Heart right ventricle (tissue), 16 donors: ENCODE measurements at regions not wholly inside any gene's neighbourhood (a gene's known extent, or its start where the extent isn't known, plus 50 kb on each side); places are given as distances from the start of the nearest gene placed in this dataset.

Source experiments
- ATAC-seq, 8 donors: fragments of 200-7000 bp; cut with Tn5 transposase; one replicate each; pipeline ENCODE4 v1.9.1; 2020; ENCODE audit warnings: mild to moderate bottlenecking in 8 of 8, moderate library complexity in 8 of 8, moderate number of reproducible peaks in 1 of 8
- DNase-seq, 2 donors: peaks; one replicate each; pipeline ENCODE4 v3.0.0-alpha.2; 2020
- H3K27ac ChIP-seq, 10 donors: fragments of 200-600 bp; sonication (generic) in 2 of 10; one replicate each; pipeline versions ENCODE4 v1.5.0 to v1.8.0; 2020 to 2022; ENCODE audit warnings: mild to moderate bottlenecking in 3 of 10
- H3K27me3 ChIP-seq, 7 donors: fragments of 200-600 bp; one replicate each; pipeline ENCODE4 v1.8.0; 2021 to 2022; ENCODE audit warnings: mild to moderate bottlenecking in 2 of 7
- H3K36me3 ChIP-seq, 9 donors: fragments of 200-600 bp; sonication (generic) in 1 of 9; one replicate each; pipeline versions ENCODE4 v1.5.0 to v1.8.0; 2020 to 2022; ENCODE audit warnings: mild to moderate bottlenecking in 2 of 9
- H3K4me1 ChIP-seq, 9 donors: fragments of 200-600 bp; sonication (generic) in 1 of 9; one replicate each; pipeline versions ENCODE4 v1.5.0 to v1.8.0; 2020 to 2022; ENCODE audit warnings: mild to moderate bottlenecking in 4 of 9
- H3K4me3 ChIP-seq, 10 donors: fragments of 200-600 bp; sonication (generic) in 2 of 10; one replicate each; pipeline versions ENCODE4 v1.5.0 to v1.8.0; 2020 to 2022; ENCODE audit warnings: mild to moderate bottlenecking in 7 of 10, moderate library complexity in 2 of 10
- H3K9me3 ChIP-seq, 11 donors: fragments of 200-600 bp in 10 of 11; sonication (generic) in 2 of 11; one replicate each; pipeline versions ENCODE4 v1.5.0 to v1.8.0; 2013 to 2022; ENCODE audit warnings: mild to moderate bottlenecking in 2 of 11, control low read depth in 1 of 11, moderate library complexity in 1 of 11
- WGBS, 2 donors: extraction: QIAGEN DNeasy Blood & Tissue Kit; methylation state at CpG; one replicate each; pipeline ENCODE4 v1.1.7; 2013; ENCODE audit warnings: inconsistent platforms in 1 of 2; 5-methylcytosine and 5-hydroxymethylcytosine counted together
- intact Hi-C, 10 donors: fragments of 100-400 bp; cut with DNase I; formaldehyde crosslinking; loops; one replicate each; pipeline versions ENCODE4 v1.11.1 to v1.14.2; 2022
- TF ChIP-seq, protein P1 (sequence below), 9 donors: fragments of 200-600 bp; sonication (generic) in 2 of 9; IDR thresholded peaks; one replicate each; pipeline versions ENCODE4 v1.5.0 to v1.8.0; 2021 to 2022; ENCODE audit warnings: antibody characterized with exemption in 9 of 9, mild to moderate bottlenecking in 5 of 9, moderate library complexity in 1 of 9
- donor health status: Arrhythmogenic right ventricular cardiomyopathy.
- donor health status: ischemic (EF 13 %, LVEDD 7.1; RV severe dilation, severe dysfunction).
- donor health status: healthy with polysubstance abuse.
- donor health status: DM: no; HTN: yes; CAD: no.
- donor health status: DM: no; HTN: no; CAD: no.
- donor health status: ischemic (EF 25% LVEDD 6.9; RV normal size, moderate dysfunction).
- donor health status: ischemic (EF 25% LVEDD 5.7; RV mildly dilated, moderate dysfunction).
- donor health status: healthy.
- donor health status: DM: yes; HTN: yes; CAD: no.
- donor health status: Ischemic cardiomyopathy.
- donor health status: ischemic (EF 35%, LVEDD 5.7; RV mildly dilated, moderate dysfunction).
- donor health status: nonischemic (EF 11% LVEDD 7.7; RV severe dilation, severe dysfunction).
- donor health status: DM: yes; HTN: yes; CAD: no.
- donor health status: PGD.
- donor health status: ischemic (EF 29% LVEDD 5.4; RV normal size, mild dysfunction).
- donor health status: nonischemic (EF 23%, LVEDD 6.1; RV moderate dilation, normal function).

DNA sequence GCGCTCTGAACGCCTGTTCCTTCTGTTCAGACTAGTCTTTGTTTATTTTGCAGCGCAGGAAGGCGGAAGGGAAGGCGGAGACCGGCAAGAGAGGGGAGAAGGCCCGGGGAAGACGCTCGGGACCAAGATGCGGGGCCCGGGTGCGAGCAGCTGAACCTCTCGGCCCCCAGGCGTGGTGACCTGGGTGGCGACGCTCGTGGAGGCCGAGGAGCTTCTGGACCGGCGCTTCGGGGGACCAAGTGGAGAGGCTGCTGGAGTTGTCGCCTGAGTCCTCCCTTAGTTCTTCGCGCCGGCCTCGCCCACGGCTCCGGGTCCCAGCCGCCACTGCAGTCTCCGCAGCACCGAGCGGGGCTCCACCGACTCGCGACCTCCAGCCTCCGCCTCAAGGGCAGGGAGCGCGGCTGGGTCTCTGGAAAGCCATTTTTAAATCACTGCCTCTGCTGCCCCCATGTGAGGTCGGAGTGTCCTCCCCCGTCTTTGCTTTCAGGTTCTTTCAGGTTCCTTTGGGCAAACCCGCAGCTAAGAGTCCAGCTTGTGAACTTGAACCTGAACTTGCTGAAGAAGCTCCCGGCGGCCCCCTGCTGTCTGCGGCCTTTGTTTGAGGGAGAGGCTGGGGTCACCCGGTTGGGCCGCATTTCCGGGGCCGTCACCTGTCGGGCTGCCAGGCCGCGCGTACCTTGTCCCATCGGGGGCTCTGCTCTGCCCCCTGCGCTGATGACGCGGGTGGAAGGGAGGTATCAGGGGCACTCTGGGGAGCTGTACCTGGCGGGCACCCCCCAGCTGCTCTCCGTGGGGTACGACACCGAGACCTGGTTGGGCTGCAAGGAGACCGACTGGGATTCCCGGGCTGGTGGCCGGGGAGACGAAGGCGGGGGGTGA is 136.0 kb downstream of the KIF20B start:
- peaks cover 0 to 13% (median 5%) of the 10 kb centered on the region in 9 donors for H3K4me1 ChIP-seq
- H3K36me3 ChIP-seq: no peaks in the 10 kb centered on the region
- TF ChIP-seq, protein P1, sequence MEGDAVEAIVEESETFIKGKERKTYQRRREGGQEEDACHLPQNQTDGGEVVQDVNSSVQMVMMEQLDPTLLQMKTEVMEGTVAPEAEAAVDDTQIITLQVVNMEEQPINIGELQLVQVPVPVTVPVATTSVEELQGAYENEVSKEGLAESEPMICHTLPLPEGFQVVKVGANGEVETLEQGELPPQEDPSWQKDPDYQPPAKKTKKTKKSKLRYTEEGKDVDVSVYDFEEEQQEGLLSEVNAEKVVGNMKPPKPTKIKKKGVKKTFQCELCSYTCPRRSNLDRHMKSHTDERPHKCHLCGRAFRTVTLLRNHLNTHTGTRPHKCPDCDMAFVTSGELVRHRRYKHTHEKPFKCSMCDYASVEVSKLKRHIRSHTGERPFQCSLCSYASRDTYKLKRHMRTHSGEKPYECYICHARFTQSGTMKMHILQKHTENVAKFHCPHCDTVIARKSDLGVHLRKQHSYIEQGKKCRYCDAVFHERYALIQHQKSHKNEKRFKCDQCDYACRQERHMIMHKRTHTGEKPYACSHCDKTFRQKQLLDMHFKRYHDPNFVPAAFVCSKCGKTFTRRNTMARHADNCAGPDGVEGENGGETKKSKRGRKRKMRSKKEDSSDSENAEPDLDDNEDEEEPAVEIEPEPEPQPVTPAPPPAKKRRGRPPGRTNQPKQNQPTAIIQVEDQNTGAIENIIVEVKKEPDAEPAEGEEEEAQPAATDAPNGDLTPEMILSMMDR (IDR thresholded peaks at IDR 0.05): peak in 2 of 9 donors; percentile 11 to 17
- 9 to 10% methylated on average over 65 of the region's 65 CpGs for WGBS, 2 donors
- ATAC-seq (peak; percentile 28 to 75 (median 50)), DNase-seq (peak in 1 of 2 donors; percentile 27)
- H3K27ac ChIP-seq: peak overlapping the region in 5 of 10 donors; percentile 9 to 67 (median 48)
- peaks cover 0 to 32% (median 15%) of the 10 kb centered on the region in 7 donors for H3K27me3 ChIP-seq
- H3K4me3 ChIP-seq: peak overlapping the region; percentile 5 to 75 (median 58)
- H3K9me3 ChIP-seq: peaks cover 0 to 12% (median 0%) of the 10 kb centered on the region in 11 donors
- intact Hi-C loops: no loop called here

DNA sequence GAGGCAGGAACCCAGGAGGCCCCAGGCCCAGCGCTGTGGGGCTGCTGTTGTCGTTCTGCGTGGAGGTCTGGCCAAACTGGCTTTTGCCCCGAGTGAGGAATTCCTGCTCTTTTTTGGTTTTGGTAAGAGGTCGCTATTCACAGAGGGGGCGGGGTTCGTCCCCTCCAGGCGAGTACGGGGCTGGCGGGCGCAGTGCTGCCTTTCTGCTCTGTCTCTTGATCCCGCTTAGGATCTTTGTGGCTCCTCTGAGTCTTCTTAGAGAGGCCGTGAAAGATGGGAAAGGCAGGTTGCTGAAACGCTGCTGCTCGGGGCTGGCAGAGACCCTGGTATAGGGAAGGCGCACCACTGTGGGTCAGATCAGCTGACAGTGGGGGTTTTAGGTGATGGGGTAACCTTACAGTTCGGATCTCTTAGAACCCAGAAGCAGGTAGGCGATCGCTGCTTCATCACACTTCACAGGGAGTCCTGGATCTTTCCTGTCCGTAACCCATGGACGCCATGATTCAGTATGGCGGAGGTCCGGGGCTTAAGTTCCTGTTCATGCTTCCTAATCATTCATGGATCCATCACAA is 136.7 kb downstream of the KIF20B start:
- ATAC-seq (peak in 2 of 8 donors; percentile 37 to 50), DNase-seq (no peak)
- WGBS, 2 donors: 54 to 59% methylated on average over 23 of the region's 23 CpGs
- Histone ChIP-seq H3K9me3 (peaks cover 0 to 8% (median 0%) of the 10 kb centered on the region in 11 donors), H3K27ac (peak overlapping the region in 4 of 10 donors; percentile 9 to 67 (median 36)), H3K36me3 (no peaks in the 10 kb centered on the region), H3K4me3 (peak overlapping the region; percentile 5 to 75 (median 58)), H3K27me3 (peaks cover 0 to 32% (median 15%) of the 10 kb centered on the region in 7 donors), H3K4me1 (peaks cover 0 to 13% (median 5%) of the 10 kb centered on the region in 9 donors)
- intact Hi-C loops: no loop called here
- TF ChIP-seq, protein P1 (IDR thresholded peaks at IDR 0.05): no peak

DNA sequence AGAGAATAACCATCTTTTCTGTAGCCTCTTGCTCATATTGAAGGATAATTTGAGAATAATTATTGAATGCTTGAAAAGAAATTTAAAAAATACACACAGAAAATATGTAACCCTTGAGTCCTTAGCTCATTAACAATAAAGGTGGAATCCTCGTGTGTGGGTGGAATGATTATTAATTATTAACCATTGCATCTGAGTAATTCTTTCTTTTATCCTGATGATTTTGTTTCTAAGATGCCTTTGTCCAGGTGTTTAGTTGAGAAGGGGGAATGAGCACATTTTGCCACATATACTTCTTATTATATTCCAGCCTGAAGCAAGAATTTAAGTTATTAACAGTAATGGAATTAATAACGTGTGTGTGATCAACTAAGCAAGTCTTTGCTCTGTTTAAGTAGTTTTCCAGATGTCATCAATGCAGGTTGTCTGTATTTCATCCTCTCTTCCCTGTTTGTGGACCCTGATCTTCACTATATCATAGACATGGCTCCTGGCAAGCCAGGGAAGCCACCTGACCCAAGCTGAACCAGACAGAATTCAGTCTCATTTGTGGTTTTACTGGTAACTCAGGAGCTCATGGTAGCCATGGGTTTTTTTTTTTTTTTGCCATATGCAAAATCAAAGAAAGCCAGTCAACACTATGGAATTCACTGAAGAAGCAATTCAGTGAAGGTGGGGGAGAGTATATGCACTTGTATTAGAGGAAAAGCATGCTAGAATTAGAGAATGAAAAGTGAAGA is 144.3 kb downstream of the KIF20B start:
- DNase-seq (no peak), ATAC-seq (no peak)
- intact Hi-C loops: no loop called here
- Histone ChIP-seq H3K9me3 (peaks cover 0 to 10% (median 0%) of the 10 kb centered on the region in 11 donors), H3K36me3 (no peaks in the 10 kb centered on the region), H3K4me1 (peaks cover 0 to 6% (median 0%) of the 10 kb centered on the region in 9 donors), H3K4me3 (no peak overlapping the region), H3K27ac (no peak overlapping the region), H3K27me3 (peaks cover 0 to 8% (median 0%) of the 10 kb centered on the region in 7 donors)
- TF ChIP-seq, protein P1 (IDR thresholded peaks at IDR 0.05): no peak
- 75 to 83% methylated on average over 2 of the region's 2 CpGs for WGBS, 2 donors

DNA sequence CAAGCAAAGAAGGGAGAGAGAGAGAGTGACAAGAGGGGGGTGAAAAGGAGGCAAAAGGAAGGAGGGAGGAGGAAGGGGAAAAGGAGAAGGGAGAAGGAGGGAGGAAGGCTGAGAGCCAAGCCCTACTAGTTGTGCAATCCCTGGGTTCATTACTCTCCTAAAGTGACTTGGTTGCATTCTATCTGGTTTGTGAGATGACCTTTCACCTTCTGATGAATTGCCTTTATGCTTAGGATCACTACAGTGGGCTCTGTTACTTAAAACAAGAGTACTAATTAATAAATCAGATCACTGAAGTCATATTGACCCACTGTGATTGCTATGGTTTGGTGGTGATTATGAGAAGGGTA is 144.9 kb downstream of the KIF20B start:
- no peak for DNase-seq
- Histone ChIP-seq H3K27me3 (peaks cover 0 to 8% (median 0%) of the 10 kb centered on the region in 7 donors), H3K4me1 (peaks cover 0 to 7% (median 0%) of the 10 kb centered on the region in 9 donors), H3K4me3 (no peak overlapping the region), H3K9me3 (peaks cover 0 to 10% (median 0%) of the 10 kb centered on the region in 11 donors), H3K36me3 (no peaks in the 10 kb centered on the region), H3K27ac (no peak overlapping the region)
- no peak for ATAC-seq
- TF ChIP-seq, protein P1 (IDR thresholded peaks at IDR 0.05): no peak
- intact Hi-C loops: no loop called here
